HG02852 (cell line): ENCODE measurements at regions not wholly inside any gene's neighbourhood (a gene's known extent, or its start where the extent isn't known, plus 50 kb on each side); places are given as distances from the start of the nearest gene placed in this dataset.

Experiments
- ATAC-seq: cut with Tn5 transposase; IDR thresholded peaks from one replicate; pipeline ENCODE4 v1.9.1; 2021; ENCODE audit warnings: mild to moderate bottlenecking, moderate library complexity; ENCODE audit not compliant: unreplicated experiment

- ATAC-seq, result no peak
Measured at GRCh38 chr6:4383910-4384638, 248.7 kb upstream of the ECI2 start.

GRCh38 chr6:4382362-4382853 lies 247.0 kb upstream of the ECI2 start:
- ATAC-seq, result no peak

- ATAC-seq, result no peak
Measured at GRCh38 chr6:4381381-4381780, 246.0 kb upstream of the ECI2 start.

- ATAC-seq, result no peak
Measured at GRCh38 chr6:4380881-4381281, 245.5 kb upstream of the ECI2 start.

- ATAC-seq, result no peak
Measured at GRCh38 chr6:4379958-4380357, 244.6 kb upstream of the ECI2 start.

GRCh38 chr6:4378319-4378996 lies 243.1 kb upstream of the ECI2 start:
- no peak for ATAC-seq

GRCh38 chr6:4377603-4378002 lies 242.2 kb upstream of the ECI2 start:
- ATAC-seq, result no peak

GRCh38 chr6:4374216-4374615 lies 238.8 kb upstream of the ECI2 start:
- ATAC-seq, result no peak

GRCh38 chr6:4372866-4373265 lies 237.5 kb upstream of the ECI2 start:
- no peak for ATAC-seq

GRCh38 chr6:4371207-4371921 lies 236.0 kb upstream of the ECI2 start:
- ATAC-seq, result no peak

- ATAC-seq, result no peak
Measured at GRCh38 chr6:4370066-4370465, 234.7 kb upstream of the ECI2 start.

GRCh38 chr6:4369616-4370015 lies 234.2 kb upstream of the ECI2 start:
- no peak for ATAC-seq

- ATAC-seq, result no peak
Measured at GRCh38 chr6:4368649-4369048, 233.3 kb upstream of the ECI2 start.

- ATAC-seq, result no peak
Measured at GRCh38 chr6:4367643-4368042, 232.3 kb upstream of the ECI2 start.

- no peak for ATAC-seq
Measured at GRCh38 chr6:4366635-4367395, 231.4 kb upstream of the ECI2 start.

- ATAC-seq, result no peak
Measured at GRCh38 chr6:4365686-4366085, 230.3 kb upstream of the ECI2 start.

- no peak for ATAC-seq
Measured at GRCh38 chr6:4364711-4365110, 229.3 kb upstream of the ECI2 start.

GRCh38 chr6:4364172-4364571 lies 228.8 kb upstream of the ECI2 start:
- no peak for ATAC-seq

GRCh38 chr6:4363656-4364055 lies 228.3 kb upstream of the ECI2 start:
- ATAC-seq, result no peak

GRCh38 chr6:4362326-4362725 lies 227.0 kb upstream of the ECI2 start:
- ATAC-seq, result no peak

- no peak for ATAC-seq
Measured at GRCh38 chr6:4360920-4361319, 225.5 kb upstream of the ECI2 start.
